PC-9 (cell line): ENCODE measurements at regions not wholly inside any gene's neighbourhood (a gene's known extent, or its start where the extent isn't known, plus 50 kb on each side); places are given as distances from the start of the nearest gene placed in this dataset.

Source experiments
- BruUV-seq: library from RNA; stranded (reverse); fragments of 400-500 nt; replicated peaks from 2 replicates; lab custom pipeline; 2021; lab: Mats Ljungman, UMichigan
- CTCF ChIA-PET: fragments of 300-600 bp; sonication (Branson Sonifier 250); formaldehyde crosslinking; loops from one replicate; lab custom pipeline; 2022; ENCODE audit warnings: antibody characterized with exemption; lab: Charles Lee
- POLR2A ChIA-PET: fragments of 300-600 bp; sonication (Branson Sonifier 250); formaldehyde crosslinking; loops from one replicate; lab custom pipeline; 2022; ENCODE audit warnings: antibody characterized with exemption; ENCODE audit not compliant: unreplicated experiment; lab: Charles Lee
- DNase-seq, 2 experiments: peaks; one replicate each; pipeline versions ENCODE4 v3.0.0 to v3.0.0-alpha.2; 2015 to 2022; ENCODE audit warnings: mixed read lengths in 1 of 2
- H2AFZ ChIP-seq: fragments of 200-600 bp; sonication (generic); 2 replicates; pipeline ENCODE4 v1.8.1; 2017; ENCODE audit warnings: antibody characterized with exemption
- H3F3A ChIP-seq: fragments of 200-600 bp; sonication (generic); 2 replicates; pipeline ENCODE4 v1.8.1; 2017; ENCODE audit warnings: antibody characterized with exemption, mild to moderate bottlenecking, low read depth; ENCODE audit not compliant: insufficient read depth
- H3K27ac ChIP-seq: fragments of 200-600 bp; sonication (generic); 2 replicates; pipeline ENCODE4 v1.6.1; 2016; ENCODE audit warnings: mixed run types
- H3K27me3 ChIP-seq: fragments of 200-600 bp; sonication (generic); 2 replicates; pipeline ENCODE4 v1.6.1; 2016; ENCODE audit warnings: low read depth, mixed run types; ENCODE audit not compliant: insufficient read depth
- H3K36me3 ChIP-seq: fragments of 200-600 bp; sonication (generic); 2 replicates; pipeline ENCODE4 v1.6.1; 2016; ENCODE audit warnings: low read depth, mixed run types
- H3K4me1 ChIP-seq: fragments of 200-600 bp; sonication (generic); replicated peaks from 2 replicates; pipeline ENCODE4 v1.6.1; 2016; ENCODE audit warnings: mixed run types; ENCODE audit not compliant: insufficient read depth
- H3K4me2 ChIP-seq: fragments of 200-600 bp; sonication (generic); 2 replicates; pipeline ENCODE4 v1.6.1; 2017; ENCODE audit warnings: mixed run types
- H3K4me3 ChIP-seq: fragments of 200-600 bp; sonication (generic); 2 replicates; pipeline ENCODE4 v1.6.1; 2016; ENCODE audit warnings: mixed run types
- H3K79me2 ChIP-seq: fragments of 200-600 bp; sonication (generic); 2 replicates; pipeline ENCODE4 v1.6.1; 2017; ENCODE audit warnings: low read depth, mixed run types
- H3K9me2 ChIP-seq: fragments of 200-600 bp; sonication (generic); 2 replicates; pipeline ENCODE4 v1.8.1; 2017; ENCODE audit warnings: mild to moderate bottlenecking; ENCODE audit not compliant: insufficient read depth
- H3K9me3 ChIP-seq: fragments of 200-600 bp; sonication (generic); 2 replicates; pipeline ENCODE4 v1.8.1; 2016; ENCODE audit warnings: low read depth; ENCODE audit not compliant: insufficient read depth
- H4K20me1 ChIP-seq: fragments of 200-600 bp; sonication (generic); 2 replicates; pipeline ENCODE4 v1.8.1; 2017; ENCODE audit not compliant: insufficient read depth
- CTCF ChIP-seq: fragments of 200-600 bp; sonication (generic); conservative IDR thresholded peaks from 2 replicates; pipeline ENCODE4 v1.6.1; 2017; ENCODE audit warnings: mixed run types, antibody characterized with exemption, mild to moderate bottlenecking, moderate library complexity
- EZH2 ChIP-seq: fragments of 200-600 bp; sonication (generic); IDR thresholded peaks from 2 replicates; pipeline ENCODE4 v1.8.0; 2017; ENCODE audit warnings: antibody characterized with exemption, low read depth
- intact Hi-C: fragments of 100-400 bp; cut with micrococcal nuclease; formaldehyde crosslinking; loops from one replicate; pipeline ENCODE4 v1.10.0; 2022; ENCODE audit not compliant: unreplicated experiment

- Histone ChIP-seq H3K9me3 (no peaks in the 10 kb centered on the region), H3K4me1 (no peaks in the 10 kb centered on the region), H3K79me2 (no peaks in the 10 kb centered on the region), H4K20me1 (0 out of 2 replicates have a peak, but pooled peaks cover 2% of the 10 kb centered on the region), H3K27me3 (no peaks in the 10 kb centered on the region), H3K9me2 (no peaks in the 10 kb centered on the region), H3K4me3 (no peak overlapping the region), H3F3A (no peaks in the 10 kb centered on the region), H2AFZ (no peak overlapping the region), H3K36me3 (no peaks in the 10 kb centered on the region), H3K4me2 (no peak overlapping the region), H3K27ac (no peak overlapping the region)
- intact Hi-C loops = no loop called here
- no peak for TF ChIP-seq CTCF
- no peak for TF ChIP-seq EZH2
- no peak for DNase-seq
- ChIA-PET CTCF (no interaction called here), POLR2A (no interaction called here)
- no TSS peak for BruUV-seq
Observed at GRCh38 chr11:81895258-81895657, 838.4 kb downstream of the FAM181B start.

GRCh38 chr11:81892770-81893635, 840.7 kb downstream of the FAM181B start:
- H3K4me1 ChIP-seq = no peaks in the 10 kb centered on the region
- H3K4me3 ChIP-seq = no peak overlapping the region
- no peaks in the 10 kb centered on the region for H3K9me2 ChIP-seq
- no peak for DNase-seq
- no TSS peak for BruUV-seq
- H3K4me2 ChIP-seq = no peak overlapping the region
- CTCF ChIA-PET = no interaction called here
- TF ChIP-seq EZH2 (no peak), CTCF (no peak)
- H2AFZ ChIP-seq = no peak overlapping the region
- intact Hi-C loops = no loop called here
- H3K9me3 ChIP-seq = no peaks in the 10 kb centered on the region
- H3K27me3 ChIP-seq = no peaks in the 10 kb centered on the region
- H3F3A ChIP-seq = no peaks in the 10 kb centered on the region
- no peaks in the 10 kb centered on the region for H3K36me3 ChIP-seq
- 0 out of 2 replicates have a peak, but pooled peaks cover 3% of the 10 kb centered on the region for H4K20me1 ChIP-seq
- no peak overlapping the region for H3K27ac ChIP-seq
- no peaks in the 10 kb centered on the region for H3K79me2 ChIP-seq
- POLR2A ChIA-PET = no interaction called here

GRCh38 chr11:81888391-81888790, 845.3 kb downstream of the FAM181B start:
- H2AFZ ChIP-seq = no peak overlapping the region
- ChIA-PET CTCF (no interaction called here), POLR2A (no interaction called here)
- no peaks in the 10 kb centered on the region for H3K79me2 ChIP-seq
- H3K4me3 ChIP-seq = no peak overlapping the region
- no peaks in the 10 kb centered on the region for H3F3A ChIP-seq
- no peaks in the 10 kb centered on the region for H3K9me2 ChIP-seq
- H3K27me3 ChIP-seq = no peaks in the 10 kb centered on the region
- no peak overlapping the region for H3K27ac ChIP-seq
- H3K4me1 ChIP-seq = no peaks in the 10 kb centered on the region
- H3K9me3 ChIP-seq = no peaks in the 10 kb centered on the region
- intact Hi-C loops = no loop called here
- H4K20me1 ChIP-seq = 0 out of 2 replicates have a peak, but pooled peaks cover 3% of the 10 kb centered on the region
- no peak for DNase-seq
- BruUV-seq = no TSS peak
- TF ChIP-seq CTCF (no peak), EZH2 (no peak)
- no peak overlapping the region for H3K4me2 ChIP-seq
- no peaks in the 10 kb centered on the region for H3K36me3 ChIP-seq
